GM03348 (cell line): ENCODE measurements at regions not wholly inside any gene's neighbourhood (a gene's known extent, or its start where the extent isn't known, plus 50 kb on each side); places are given as distances from the start of the nearest gene placed in this dataset.

Experiments used
- DNase-seq: peaks from one replicate; pipeline ENCODE4 v3.0.0; 2012; ENCODE audit warnings: low spot score

- no peak for DNase-seq
Observed at GRCh38 chr20:11778206-11778570, 139.5 kb upstream of the BTBD3 start.

- no peak for DNase-seq
Observed at GRCh38 chr20:11780765-11781369, 136.8 kb upstream of the BTBD3 start.

GRCh38 chr20:11783102-11783850 is 134.4 kb upstream of the BTBD3 start:
- no peak for DNase-seq

- no peak for DNase-seq
Observed at GRCh38 chr20:11785885-11786507, 131.7 kb upstream of the BTBD3 start.

GRCh38 chr20:11790046-11790445 is 127.6 kb upstream of the BTBD3 start:
- DNase-seq: no peak

- DNase-seq: no peak
Observed at GRCh38 chr20:11791316-11791715, 126.4 kb upstream of the BTBD3 start.

- no peak for DNase-seq
Observed at GRCh38 chr20:11791835-11792567, 125.7 kb upstream of the BTBD3 start.

GRCh38 chr20:11792568-11792953 is 125.1 kb upstream of the BTBD3 start:
- DNase-seq: no peak

- DNase-seq: no peak
Observed at GRCh38 chr20:11794525-11794924, 123.2 kb upstream of the BTBD3 start.

GRCh38 chr20:11795071-11795615 is 122.5 kb upstream of the BTBD3 start:
- no peak for DNase-seq

GRCh38 chr20:11796026-11796425 is 121.7 kb upstream of the BTBD3 start:
- no peak for DNase-seq

GRCh38 chr20:11797156-11797555 is 120.5 kb upstream of the BTBD3 start:
- DNase-seq: no peak

GRCh38 chr20:11799281-11799684 is 118.4 kb upstream of the BTBD3 start:
- DNase-seq: no peak

GRCh38 chr20:11807054-11808048 is 110.3 kb upstream of the BTBD3 start:
- DNase-seq: peak; percentile 78

GRCh38 chr20:11808841-11809240 is 108.9 kb upstream of the BTBD3 start:
- no peak for DNase-seq

- DNase-seq: peak; percentile 45
Observed at GRCh38 chr20:11810311-11811083, 107.2 kb upstream of the BTBD3 start.

GRCh38 chr20:11813106-11813890 is 104.4 kb upstream of the BTBD3 start:
- no peak for DNase-seq

- peak; percentile 13 for DNase-seq
Observed at GRCh38 chr20:11814267-11814666, 103.4 kb upstream of the BTBD3 start.

GRCh38 chr20:11820838-11821237 is 96.9 kb upstream of the BTBD3 start:
- DNase-seq: no peak

- no peak for DNase-seq
Observed at GRCh38 chr20:11822540-11822794, 95.2 kb upstream of the BTBD3 start.
